GM03348 (cell line): ENCODE measurements at regions not wholly inside any gene's neighbourhood (a gene's known extent, or its start where the extent isn't known, plus 50 kb on each side); places are given as distances from the start of the nearest gene placed in this dataset.
"Not testable (repeated sequence)": the region's sequence is repeated elsewhere in the genome, so short reads cannot be mapped to it uniquely, and the experiment has no call there.

Source experiments
- DNase-seq: peaks from one replicate; pipeline ENCODE4 v3.0.0; 2012; ENCODE audit warnings: low spot score

- no peak for DNase-seq
Observed at GRCh38 chr3:36077320-36077719, 303.0 kb upstream of the STAC start.

DNA sequence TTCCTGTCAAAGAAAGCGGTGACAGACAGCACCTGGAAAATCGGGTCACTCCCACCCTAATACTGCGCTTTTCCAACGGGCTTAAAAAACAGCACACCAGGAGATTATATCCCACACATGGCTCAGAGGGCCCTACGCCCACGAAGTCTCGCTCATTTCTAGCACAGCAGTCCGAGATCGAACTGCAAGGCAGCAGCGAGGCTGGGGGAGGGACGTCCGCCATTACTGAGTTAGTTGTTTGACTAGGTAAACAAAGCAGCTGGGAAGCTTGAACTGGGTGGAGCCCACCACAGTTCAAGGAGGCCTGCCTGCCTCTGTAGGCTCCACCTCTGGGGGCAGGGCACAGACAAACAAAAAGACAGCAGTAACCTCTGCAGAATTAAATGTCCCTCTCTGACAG is 297.3 kb upstream of the STAC start:
- not testable (repeated sequence) for DNase-seq

GRCh38 chr3:36095238-36095637 is 285.1 kb upstream of the STAC start:
- DNase-seq = no peak

GRCh38 chr3:36097209-36097608 is 283.1 kb upstream of the STAC start:
- DNase-seq = no peak

GRCh38 chr3:36114353-36114752 is 266.0 kb upstream of the STAC start:
- DNase-seq = no peak

- peak; percentile 64 for DNase-seq
Observed at GRCh38 chr3:36124118-36124796, 256.0 kb upstream of the STAC start.

DNA sequence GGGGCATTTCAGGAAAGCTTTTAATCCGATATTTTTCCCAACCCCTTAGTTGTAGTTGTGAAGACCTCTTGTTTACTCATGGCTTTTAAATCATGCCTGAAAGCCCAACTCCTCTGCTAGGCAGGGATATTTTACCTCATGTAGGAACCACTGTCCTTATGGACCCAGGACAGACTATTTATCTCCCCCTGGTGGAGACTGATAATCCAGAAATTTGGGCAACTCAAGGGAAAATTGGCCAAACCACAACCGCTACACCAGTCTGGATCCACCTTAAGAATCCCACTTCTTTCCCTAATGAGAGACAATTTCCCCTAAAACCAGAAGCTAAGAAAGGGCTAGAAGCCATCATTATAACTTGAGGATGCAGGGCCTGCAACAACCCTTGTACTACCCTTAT is 248.1 kb upstream of the STAC start:
- no peak for DNase-seq

- DNase-seq = no peak
Observed at GRCh38 chr3:36135863-36136262, 244.4 kb upstream of the STAC start.

DNA sequence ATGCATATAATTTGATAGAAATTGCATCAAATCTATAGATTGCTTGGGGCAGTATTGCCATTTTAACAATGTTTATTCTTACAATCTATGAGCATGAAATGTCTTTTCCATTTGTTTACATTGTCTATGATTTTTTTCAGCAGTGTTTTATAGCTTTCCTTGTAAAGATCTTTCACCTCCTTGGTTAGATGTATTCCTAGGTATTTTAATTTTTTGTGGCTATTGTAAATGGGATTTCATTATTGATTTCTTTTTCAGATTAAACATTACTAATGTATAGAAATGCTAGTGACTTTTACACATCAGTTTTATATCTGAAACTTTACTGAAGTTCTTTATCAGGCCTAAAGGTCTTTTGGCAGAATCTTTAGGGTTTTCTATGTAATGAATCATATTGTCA is 237.6 kb upstream of the STAC start:
- no peak for DNase-seq

DNA sequence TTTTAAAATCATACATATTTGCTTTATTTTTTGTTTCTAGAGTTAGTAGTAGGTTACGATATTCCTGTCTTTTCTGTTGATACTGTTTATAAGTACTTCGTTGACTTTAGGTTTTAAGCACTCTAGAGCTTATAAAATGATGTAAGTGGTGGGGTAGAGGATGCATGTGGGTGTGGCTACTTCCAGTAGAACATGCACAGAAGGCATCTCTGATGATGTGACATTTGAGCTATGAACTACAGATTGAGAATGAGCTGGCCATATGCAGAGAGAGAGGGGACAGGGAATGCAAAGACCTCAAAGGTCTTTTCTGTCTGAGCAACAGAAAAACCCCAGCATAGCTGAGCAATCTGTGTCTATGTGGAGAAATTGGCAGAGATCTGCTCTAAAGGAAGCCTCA is 233.9 kb upstream of the STAC start:
- DNase-seq = no peak

DNA sequence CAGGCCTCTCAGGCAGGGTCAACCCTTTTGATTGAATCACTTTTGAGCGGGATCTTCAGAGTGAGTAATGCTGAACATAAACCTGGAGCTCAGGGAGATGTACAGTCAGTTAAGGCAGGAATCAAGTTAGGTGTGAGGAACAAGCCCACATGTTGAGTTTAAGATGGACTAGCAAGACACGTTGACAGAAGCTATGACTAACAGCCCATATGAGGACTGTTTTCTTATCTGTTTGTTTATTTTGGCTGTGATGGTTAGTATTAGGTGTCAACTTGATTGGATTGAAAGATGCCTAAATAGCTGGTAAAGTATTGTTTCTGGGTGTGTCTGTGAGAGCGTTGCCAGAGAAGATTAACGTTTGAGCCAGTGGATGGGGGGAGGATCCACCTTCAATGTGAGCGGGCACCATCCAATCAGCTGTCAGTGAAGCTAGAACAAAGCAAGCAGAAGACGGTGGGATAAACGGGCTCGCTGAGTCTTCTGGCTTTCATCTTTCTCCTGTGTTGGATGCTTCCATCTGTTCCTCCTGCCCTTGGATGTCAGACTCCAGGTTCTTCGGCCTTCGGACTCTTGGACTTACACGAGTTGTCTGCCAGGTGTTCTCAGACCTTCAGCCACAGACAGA is 232.3 kb upstream of the STAC start:
- DNase-seq = no peak

- no peak for DNase-seq
Observed at GRCh38 chr3:36149447-36149865, 230.8 kb upstream of the STAC start.

DNA sequence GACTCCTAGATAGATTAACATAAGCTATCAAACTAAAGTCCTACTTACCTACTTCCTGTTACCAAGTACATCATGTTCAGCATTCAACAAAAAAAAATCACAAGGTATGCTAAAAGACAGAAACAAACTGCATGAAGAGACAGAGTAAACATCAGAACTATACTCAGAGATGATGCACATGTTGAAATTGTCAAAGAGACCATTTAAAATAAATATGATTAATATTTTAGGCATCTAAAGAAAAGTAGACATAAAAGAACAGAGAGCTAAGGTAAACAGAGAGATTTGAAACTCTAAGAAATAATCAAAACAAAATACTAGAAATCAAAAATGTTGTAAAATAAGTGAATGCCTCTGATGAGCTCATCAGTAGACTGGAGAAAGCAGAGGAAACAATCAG is 224.8 kb upstream of the STAC start:
- no peak for DNase-seq

DNA sequence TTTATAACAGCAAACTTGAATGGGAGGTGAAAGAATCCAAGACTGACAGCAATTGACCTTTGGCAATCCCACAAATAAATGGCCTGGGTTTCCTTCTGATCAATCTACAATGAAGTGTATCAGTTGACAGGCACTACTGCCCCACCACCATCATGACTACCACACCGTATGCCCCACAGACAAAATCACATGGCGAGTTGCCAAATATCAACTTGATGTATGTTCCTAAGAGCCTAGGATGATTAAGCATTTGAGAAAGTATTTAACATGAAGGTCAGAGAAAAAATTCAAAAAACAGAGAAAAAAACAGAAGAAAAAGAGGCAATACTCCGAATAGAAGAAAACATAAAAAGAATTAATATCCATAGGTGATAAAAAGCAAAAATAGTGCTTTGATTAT is 215.9 kb upstream of the STAC start:
- DNase-seq = no peak

- DNase-seq = no peak
Observed at GRCh38 chr3:36165509-36166290, 214.6 kb upstream of the STAC start.

DNA sequence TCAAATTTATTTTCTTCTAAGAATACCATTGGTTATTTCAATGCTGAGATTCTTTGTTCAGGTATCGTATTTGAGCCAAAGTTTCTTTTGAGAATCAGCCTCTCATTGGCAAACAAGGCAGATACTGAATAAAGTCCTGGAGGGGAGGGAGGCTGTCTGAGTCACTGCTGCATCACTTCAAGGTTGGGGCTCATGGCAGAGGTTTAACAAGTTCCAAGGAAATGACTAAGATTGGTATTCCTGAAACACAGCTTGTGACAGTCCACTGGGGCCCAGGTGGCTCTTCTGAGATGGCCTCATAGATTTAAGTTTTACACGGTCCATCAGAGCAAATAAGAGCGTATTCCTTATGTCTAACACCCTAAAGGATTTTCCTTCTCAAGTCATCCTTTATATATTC is 213.8 kb upstream of the STAC start:
- peak; percentile 73 for DNase-seq

DNA sequence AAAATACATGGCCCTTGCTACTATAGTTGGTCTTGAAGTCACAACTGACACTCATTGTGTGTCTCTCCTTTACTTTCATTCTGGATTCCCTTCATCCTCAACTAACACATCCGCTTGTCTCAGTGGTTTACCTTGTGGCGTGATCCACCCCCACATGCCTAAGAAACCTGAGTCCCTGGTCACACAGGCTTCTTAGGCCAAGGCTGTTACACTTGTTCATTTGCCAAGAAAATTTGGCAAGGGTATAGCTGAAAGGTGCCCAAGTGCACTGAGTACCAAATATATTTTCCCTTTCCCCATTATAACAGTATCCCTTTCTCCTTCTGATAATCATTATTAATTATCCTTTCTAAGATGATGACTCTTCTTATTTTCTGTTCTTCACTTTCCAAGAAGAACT is 207.6 kb upstream of the STAC start:
- no peak for DNase-seq

DNA sequence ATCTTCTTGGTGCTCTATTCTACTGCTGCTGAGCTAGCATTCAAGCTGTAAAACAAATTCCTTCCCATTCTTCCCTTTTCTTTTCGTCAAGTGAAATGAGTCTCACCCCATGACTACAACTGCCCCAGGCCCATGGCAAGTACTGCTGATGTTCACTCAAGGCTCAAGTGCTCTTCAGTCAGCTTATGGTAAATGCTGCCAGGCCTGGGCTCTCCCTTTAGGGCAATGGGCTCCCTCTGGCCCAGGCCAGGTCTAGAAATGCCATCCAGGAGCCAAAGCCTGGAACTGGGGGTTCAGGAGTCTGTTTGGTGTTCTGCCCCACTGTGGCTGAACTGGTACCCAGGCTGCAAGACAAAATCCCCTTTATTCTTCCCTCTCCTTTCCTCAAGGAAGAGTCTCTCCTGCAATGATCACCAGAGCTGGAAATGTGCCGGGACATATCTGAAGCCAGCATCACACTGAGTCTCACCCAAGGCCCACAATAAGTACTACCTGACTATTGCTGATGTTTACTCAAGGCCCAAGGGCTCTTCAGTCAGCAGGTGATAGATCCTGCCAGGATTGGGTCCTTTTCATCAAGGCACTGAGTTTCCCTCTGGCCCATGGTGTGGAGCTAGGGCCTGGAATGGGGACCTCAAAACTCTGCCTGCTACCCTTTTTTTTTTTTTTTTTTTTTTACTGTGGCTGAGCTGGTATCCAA is 205.0 kb upstream of the STAC start:
- no peak for DNase-seq

- peak; percentile 6 for DNase-seq
Observed at GRCh38 chr3:36175916-36176461, 204.3 kb upstream of the STAC start.

- peak; percentile 19 for DNase-seq
Observed at GRCh38 chr3:36178018-36178417, 202.3 kb upstream of the STAC start.

GRCh38 chr3:36182024-36182423 is 198.3 kb upstream of the STAC start:
- DNase-seq = no peak

DNA sequence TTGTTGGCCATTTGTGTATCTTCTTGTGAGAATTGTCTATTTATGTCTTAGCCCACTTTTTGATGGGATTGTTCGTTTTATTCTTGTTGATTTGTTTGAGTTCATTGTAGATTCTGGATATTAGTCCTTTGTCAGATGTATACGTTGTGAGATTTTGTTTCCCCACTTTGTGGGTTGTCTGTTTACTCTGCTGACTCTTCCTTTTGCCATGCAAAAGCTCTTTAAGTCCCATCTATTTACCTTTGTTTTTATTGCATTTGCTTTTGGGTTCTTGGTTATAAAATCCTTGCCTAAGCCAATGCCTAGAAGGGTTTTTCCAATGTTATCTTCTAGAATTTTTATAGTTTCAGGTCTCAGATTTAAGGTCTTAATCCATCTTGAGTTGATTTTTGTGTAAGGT is 193.1 kb upstream of the STAC start:
- DNase-seq = not testable (repeated sequence)
